IMR-90 (cell line): ENCODE measurements at regions not wholly inside any gene's neighbourhood (a gene's known extent, or its start where the extent isn't known, plus 50 kb on each side); places are given as distances from the start of the nearest gene placed in this dataset.

Experiments used
- ATAC-seq: fragments of 200-7000 bp; cut with Tn5 transposase; 2 replicates; pipeline ENCODE4 v1.9.1; 2020; ENCODE audit warnings: low read depth, mild to moderate bottlenecking, moderate library complexity
- BruUV-seq: library from RNA; stranded (reverse); fragments of 400-500 nt; replicated peaks from 2 replicates; lab custom pipeline; 2021; lab: Mats Ljungman, UMichigan
- CTCF ChIA-PET: fragments of 300-600 bp; formaldehyde crosslinking; extraction: SDS; loops from one replicate; lab custom pipeline; 2021; ENCODE audit warnings: antibody characterized with exemption; lab: Yijun Ruan, JAX
- POLR2A ChIA-PET: fragments of 300-600 bp; sonication (Branson Sonifier 250); formaldehyde crosslinking; loops from one replicate; lab custom pipeline; 2022; ENCODE audit warnings: antibody characterized with exemption; ENCODE audit not compliant: unreplicated experiment; lab: Charles Lee
- DNase-seq: peaks from one replicate; pipeline ENCODE4 v3.0.0; 2013
- H2AFZ ChIP-seq: replicated peaks from 2 replicates; pipeline ENCODE3; 2013; ENCODE audit warnings: low read length, mild to moderate bottlenecking; ENCODE audit not compliant: poor library complexity
- H2AK5ac ChIP-seq: 2 replicates; pipeline ENCODE4 v1.6.1; 2013; ENCODE audit warnings: low read depth, low read length, inconsistent platforms
- H2AK9ac ChIP-seq: replicated peaks from 2 replicates; pipeline ENCODE3; 2013; ENCODE audit warnings: mild to moderate bottlenecking, low read depth, low read length, moderate library complexity; ENCODE audit not compliant: poor library complexity
- H2BK120ac ChIP-seq: 2 replicates; pipeline ENCODE4 v1.6.1; 2013; ENCODE audit warnings: low read depth, low read length, inconsistent platforms
- H2BK15ac ChIP-seq: 3 replicates; pipeline ENCODE4 v1.6.1; 2013; ENCODE audit warnings: low read depth, low read length, inconsistent platforms
- H2BK20ac ChIP-seq: 2 replicates; pipeline ENCODE4 v1.6.1; 2013; ENCODE audit warnings: low read depth, mild to moderate bottlenecking, inconsistent platforms, low read length, moderate library complexity
- H2BK5ac ChIP-seq: 2 replicates; pipeline ENCODE4 v1.6.1; 2013; ENCODE audit warnings: mild to moderate bottlenecking, low read depth, low read length, inconsistent platforms; ENCODE audit not compliant: poor library complexity, severe bottlenecking
- H3K14ac ChIP-seq: replicated peaks from 2 replicates; pipeline ENCODE4 v1.6.1; 2013; ENCODE audit warnings: low read depth, low read length, inconsistent platforms
- H3K18ac ChIP-seq: 2 replicates; pipeline ENCODE4 v1.6.1; 2013; ENCODE audit warnings: low read depth, low read length, control low read depth
- H3K23ac ChIP-seq: 2 replicates; pipeline ENCODE4 v1.6.1; 2013; ENCODE audit warnings: low read depth, low read length, inconsistent platforms
- H3K27ac ChIP-seq: 2 replicates; pipeline ENCODE4 v1.5.1; 2013; ENCODE audit warnings: mild to moderate bottlenecking, control low read depth, low read length; ENCODE audit not compliant: insufficient read depth
- H3K27me3 ChIP-seq: 2 replicates; pipeline ENCODE4 v1.6.1; 2013; ENCODE audit warnings: low read length; ENCODE audit not compliant: control insufficient read depth, insufficient read depth
- H3K36me3 ChIP-seq: 2 replicates; pipeline ENCODE4 v1.6.1; 2013; ENCODE audit warnings: low read length, mixed read lengths; ENCODE audit not compliant: control insufficient read depth, insufficient read depth
- H3K4ac ChIP-seq: 2 replicates; pipeline ENCODE4 v1.6.1; 2013; ENCODE audit warnings: low read depth, low read length, inconsistent platforms
- H3K4me1 ChIP-seq: 2 replicates; pipeline ENCODE4 v1.6.1; 2013; ENCODE audit warnings: low read length, mixed read lengths; ENCODE audit not compliant: control insufficient read depth, insufficient read depth
- H3K4me2 ChIP-seq: 2 replicates; pipeline ENCODE4 v1.6.1; 2013; ENCODE audit warnings: low read depth, mild to moderate bottlenecking, control low read depth, low read length, moderate library complexity
- H3K4me3 ChIP-seq: 2 replicates; pipeline ENCODE4 v1.5.1; 2013; ENCODE audit warnings: low read depth, mild to moderate bottlenecking, control low read depth, low read length, moderate library complexity; ENCODE audit not compliant: insufficient read depth
- H3K56ac ChIP-seq: 2 replicates; pipeline ENCODE4 v1.6.1; 2013; ENCODE audit warnings: low read length, inconsistent platforms; ENCODE audit not compliant: insufficient read depth; ENCODE audit errors: extremely low read depth
- H3K79me1 ChIP-seq, 2 experiments: 2 replicates each; pipeline ENCODE4 v1.6.1; 2013; ENCODE audit warnings: low read length in 2 of 2, inconsistent platforms in 1 of 2, low read depth in 1 of 2
- H3K9ac ChIP-seq: 2 replicates; pipeline ENCODE4 v1.6.1; 2013; ENCODE audit warnings: low read depth, low read length, control low read depth
- H3K9me1 ChIP-seq: 2 replicates; pipeline ENCODE4 v1.6.1; 2013; ENCODE audit warnings: low read length, inconsistent platforms; ENCODE audit not compliant: insufficient read depth
- H3K9me3 ChIP-seq: 2 replicates; pipeline ENCODE4 v1.6.1; 2013; ENCODE audit warnings: low read length; ENCODE audit not compliant: control insufficient read depth, insufficient read depth
- H4K20me1 ChIP-seq: 2 replicates; pipeline ENCODE4 v1.6.1; 2013; ENCODE audit warnings: low read length, inconsistent platforms; ENCODE audit not compliant: insufficient read depth
- H4K5ac ChIP-seq: 2 replicates; pipeline ENCODE4 v1.6.1; 2013; ENCODE audit warnings: mild to moderate bottlenecking, low read depth, low read length, control low read depth
- H4K8ac ChIP-seq, 2 experiments: 2 replicates each; pipeline ENCODE4 v1.6.1; 2013; ENCODE audit warnings: low read depth in 2 of 2, low read length in 2 of 2, control low read depth in 1 of 2, inconsistent platforms in 1 of 2
- H4K91ac ChIP-seq: 2 replicates; pipeline ENCODE4 v1.6.1; 2013; ENCODE audit warnings: low read depth, low read length, inconsistent platforms; ENCODE audit not compliant: insufficient read depth
- BHLHE40 ChIP-seq: fragments of 150-350 bp; IDR thresholded peaks from 2 replicates; pipeline ENCODE4 v1.6.1; 2016; ENCODE audit warnings: mild to moderate bottlenecking, low read depth, low read length
- CEBPB ChIP-seq: IDR thresholded peaks from 2 replicates; pipeline ENCODE4 v1.6.1; 2012; ENCODE audit warnings: low read depth, low read length, improper control_type of control experiment
- CHD1 ChIP-seq: IDR thresholded peaks from 2 replicates; pipeline ENCODE4 v1.6.1; 2012; ENCODE audit warnings: low read depth, low read length, improper control_type of control experiment
- FOS ChIP-seq: fragments of 150-350 bp; IDR thresholded peaks from 2 replicates; pipeline ENCODE4 v1.6.1; 2016; ENCODE audit warnings: low read depth, low read length
- MAFK ChIP-seq: IDR thresholded peaks from 2 replicates; pipeline ENCODE4 v1.6.1; 2012; ENCODE audit warnings: low read depth, low read length, improper control_type of control experiment
- MXI1 ChIP-seq: IDR thresholded peaks from 2 replicates; pipeline ENCODE4 v1.6.1; 2012; ENCODE audit warnings: low read depth, mild to moderate bottlenecking, low read length, moderate library complexity, borderline replicate concordance
- NFE2L2 ChIP-seq: fragments of 150-350 bp; IDR thresholded peaks from 2 replicates; pipeline ENCODE4 v1.6.1; 2016; ENCODE audit warnings: low read depth, mild to moderate bottlenecking, low read length
- POLR2A ChIP-seq: IDR thresholded peaks from 2 replicates; pipeline ENCODE4 v1.6.1; 2012; ENCODE audit warnings: mild to moderate bottlenecking, low read depth, low read length
- RAD21 ChIP-seq: IDR thresholded peaks from 2 replicates; pipeline ENCODE4 v1.6.1; 2012; ENCODE audit warnings: low read length, improper control_type of control experiment
- RCOR1 ChIP-seq: IDR thresholded peaks from 2 replicates; pipeline ENCODE4 v1.6.1; 2012; ENCODE audit warnings: mild to moderate bottlenecking, low read length, improper control_type of control experiment; ENCODE audit not compliant: insufficient replicate concordance
- RFX5 ChIP-seq: IDR thresholded peaks from 2 replicates; pipeline ENCODE4 v1.8.0; 2012; ENCODE audit warnings: low read depth, mild to moderate bottlenecking, low read length, moderate library complexity
- SMC3 ChIP-seq: fragments of 150-350 bp; IDR thresholded peaks from 2 replicates; pipeline ENCODE4 v1.6.1; 2016; ENCODE audit warnings: low read depth, mild to moderate bottlenecking, antibody characterized with exemption, low read length, moderate library complexity
- WGBS, 2 experiments: methylation state at CpG; one replicate each; pipeline versions ENCODE4 v1.1.5 to v1.1.7; 2013; ENCODE audit warnings: missing lambda C conversion rate in 2 of 2; ENCODE audit not compliant: insufficient read length in 1 of 2; ENCODE audit errors: extremely low coverage in 2 of 2; 5-methylcytosine and 5-hydroxymethylcytosine counted together
- dilution Hi-C: fragments of 300-500 bp; cut with HindIII; formaldehyde crosslinking; loops from one replicate; pipeline ENCODE4 v1.14.3; 2018; ENCODE audit warnings: low sequenced_read_pairs; ENCODE audit not compliant: unreplicated experiment
- in situ Hi-C: fragments of 300-500 bp; cut with MboI; formaldehyde crosslinking; loops from 3 replicates; pipeline ENCODE4 v1.14.3; 2019; ENCODE audit warnings: low sequenced_read_pairs, inconsistent platforms, mixed read lengths
- intact Hi-C: fragments of 100-400 bp; cut with micrococcal nuclease; formaldehyde crosslinking; loops from 2 replicates; pipeline ENCODE4 v1.10.0; 2022
- TF ChIP-seq, protein P1 (sequence below): fragments of 150-350 bp; IDR thresholded peaks from 2 replicates; pipeline ENCODE4 v1.6.1; 2016; ENCODE audit warnings: low read depth, mild to moderate bottlenecking, low read length, moderate library complexity, borderline replicate concordance
- TF ChIP-seq, protein P2 (sequence below): fragments of 150-350 bp; IDR thresholded peaks from 2 replicates; pipeline ENCODE4 v1.6.1; 2017; ENCODE audit warnings: mild to moderate bottlenecking, antibody characterized with exemption, low read length, low read depth
- TF ChIP-seq, protein P3 (sequence below): conservative IDR thresholded peaks from 2 replicates; pipeline ENCODE4 v1.5.1; 2012; ENCODE audit warnings: mild to moderate bottlenecking, low read depth, low read length, improper control_type of control experiment

DNA sequence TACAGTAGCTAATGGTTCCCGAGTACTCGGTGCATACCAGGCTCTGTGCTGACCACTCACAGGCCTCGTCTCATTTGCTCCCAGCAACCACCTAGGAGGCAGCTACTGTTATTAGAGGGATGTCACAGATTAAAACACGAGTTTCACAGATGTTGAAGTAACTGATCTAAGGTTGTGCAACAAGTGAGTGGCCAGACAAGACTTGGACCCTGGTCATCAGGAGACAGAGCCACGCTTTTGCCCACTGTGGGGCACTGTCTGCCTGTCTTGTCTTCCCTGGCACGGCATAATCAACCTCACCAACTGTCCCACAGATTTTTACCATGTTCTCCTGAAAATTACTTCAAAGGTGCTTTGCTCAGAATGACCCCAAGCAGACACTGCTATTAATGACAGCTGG, 111.6 kb upstream of the HABP2 start:
- H2BK15ac ChIP-seq, result no peak overlapping the region
- WGBS, 2 experiments, result 50% methylated on average over 1 of the region's 6 CpGs; no CpG with 5 or more reads in 1 of the 2 experiments
- DNase-seq (no peak), ATAC-seq (no peak)
- H3K56ac ChIP-seq, result no peak overlapping the region
- H3K9me3 ChIP-seq, result no peaks in the 10 kb centered on the region
- H2AK9ac ChIP-seq, result no peak overlapping the region
- dilution Hi-C loops (no loop called here), in situ Hi-C loops (no loop called here), intact Hi-C loops (no loop called here)
- no peak overlapping the region for H4K91ac ChIP-seq
- BruUV-seq, result no TSS peak
- CTCF ChIA-PET, result no interaction called here
- no peak overlapping the region for H3K14ac ChIP-seq
- H3K9me1 ChIP-seq, result no peaks in the 10 kb centered on the region; the same call in 1 of the 2 replicates
- no peak overlapping the region for H2AK5ac ChIP-seq
- no peak overlapping the region for H2AFZ ChIP-seq
- H3K18ac ChIP-seq, result no peak overlapping the region
- no peak overlapping the region for H2BK20ac ChIP-seq
- POLR2A ChIA-PET, result no interaction called here
- no peaks in the 10 kb centered on the region for H3K36me3 ChIP-seq
- no peak for TF ChIP-seq RCOR1
- TF ChIP-seq CHD1, result no peak
- no peak for TF ChIP-seq CEBPB
- no peak for TF ChIP-seq POLR2A
- TF ChIP-seq, protein P1, sequence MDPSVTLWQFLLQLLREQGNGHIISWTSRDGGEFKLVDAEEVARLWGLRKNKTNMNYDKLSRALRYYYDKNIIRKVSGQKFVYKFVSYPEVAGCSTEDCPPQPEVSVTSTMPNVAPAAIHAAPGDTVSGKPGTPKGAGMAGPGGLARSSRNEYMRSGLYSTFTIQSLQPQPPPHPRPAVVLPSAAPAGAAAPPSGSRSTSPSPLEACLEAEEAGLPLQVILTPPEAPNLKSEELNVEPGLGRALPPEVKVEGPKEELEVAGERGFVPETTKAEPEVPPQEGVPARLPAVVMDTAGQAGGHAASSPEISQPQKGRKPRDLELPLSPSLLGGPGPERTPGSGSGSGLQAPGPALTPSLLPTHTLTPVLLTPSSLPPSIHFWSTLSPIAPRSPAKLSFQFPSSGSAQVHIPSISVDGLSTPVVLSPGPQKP, result no peak
- TF ChIP-seq MAFK, result no peak
- no peak for TF ChIP-seq SMC3
- no peak for TF ChIP-seq NFE2L2
- no peak for TF ChIP-seq FOS
- no peak for TF ChIP-seq RAD21
- TF ChIP-seq BHLHE40, result no peak
- TF ChIP-seq RFX5, result no peak
- TF ChIP-seq MXI1, result no peak
- TF ChIP-seq, protein P2, sequence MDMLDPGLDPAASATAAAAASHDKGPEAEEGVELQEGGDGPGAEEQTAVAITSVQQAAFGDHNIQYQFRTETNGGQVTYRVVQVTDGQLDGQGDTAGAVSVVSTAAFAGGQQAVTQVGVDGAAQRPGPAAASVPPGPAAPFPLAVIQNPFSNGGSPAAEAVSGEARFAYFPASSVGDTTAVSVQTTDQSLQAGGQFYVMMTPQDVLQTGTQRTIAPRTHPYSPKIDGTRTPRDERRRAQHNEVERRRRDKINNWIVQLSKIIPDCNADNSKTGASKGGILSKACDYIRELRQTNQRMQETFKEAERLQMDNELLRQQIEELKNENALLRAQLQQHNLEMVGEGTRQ, result no peak
- TF ChIP-seq, protein P3, sequence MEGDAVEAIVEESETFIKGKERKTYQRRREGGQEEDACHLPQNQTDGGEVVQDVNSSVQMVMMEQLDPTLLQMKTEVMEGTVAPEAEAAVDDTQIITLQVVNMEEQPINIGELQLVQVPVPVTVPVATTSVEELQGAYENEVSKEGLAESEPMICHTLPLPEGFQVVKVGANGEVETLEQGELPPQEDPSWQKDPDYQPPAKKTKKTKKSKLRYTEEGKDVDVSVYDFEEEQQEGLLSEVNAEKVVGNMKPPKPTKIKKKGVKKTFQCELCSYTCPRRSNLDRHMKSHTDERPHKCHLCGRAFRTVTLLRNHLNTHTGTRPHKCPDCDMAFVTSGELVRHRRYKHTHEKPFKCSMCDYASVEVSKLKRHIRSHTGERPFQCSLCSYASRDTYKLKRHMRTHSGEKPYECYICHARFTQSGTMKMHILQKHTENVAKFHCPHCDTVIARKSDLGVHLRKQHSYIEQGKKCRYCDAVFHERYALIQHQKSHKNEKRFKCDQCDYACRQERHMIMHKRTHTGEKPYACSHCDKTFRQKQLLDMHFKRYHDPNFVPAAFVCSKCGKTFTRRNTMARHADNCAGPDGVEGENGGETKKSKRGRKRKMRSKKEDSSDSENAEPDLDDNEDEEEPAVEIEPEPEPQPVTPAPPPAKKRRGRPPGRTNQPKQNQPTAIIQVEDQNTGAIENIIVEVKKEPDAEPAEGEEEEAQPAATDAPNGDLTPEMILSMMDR, result no peak
- H2BK120ac ChIP-seq, result no peak overlapping the region
- no peak overlapping the region for H3K9ac ChIP-seq
- no peaks in the 10 kb centered on the region for H3K79me1 ChIP-seq
- H3K27ac ChIP-seq, result no peak overlapping the region
- H3K23ac ChIP-seq, result no peak overlapping the region
- H4K5ac ChIP-seq, result no peak overlapping the region
- H4K8ac ChIP-seq, result no peak overlapping the region
- H3K4me3 ChIP-seq, result no peak overlapping the region
- H3K4me1 ChIP-seq, result no peaks in the 10 kb centered on the region
- H3K27me3 ChIP-seq, result no peaks in the 10 kb centered on the region
- no peaks in the 10 kb centered on the region; the same call in 1 of the 2 replicates for H4K20me1 ChIP-seq
- H3K4ac ChIP-seq, result no peak overlapping the region
- no peak overlapping the region for H3K4me2 ChIP-seq
- no peak overlapping the region for H2BK5ac ChIP-seq
